ENCODE measurements at regions not wholly inside any gene's neighbourhood (a gene's known extent, or its start where the extent isn't known, plus 50 kb on each side); places are given as distances from the start of the nearest gene placed in this dataset.

GRCh38 chr2:12071318-12071717, 324.9 kb downstream of the LPIN1 start:
- TF ChIP-seq CTCF (conservative IDR thresholded peaks at IDR 0.05; ENCODE audit: low read length): no peak
- TF ChIP-seq EZH2phosphoT487 (IDR thresholded peaks at IDR 0.05; ENCODE audit: borderline replicate concordance, low read depth, low read length): no peak
